ENCODE measurements at regions not wholly inside any gene's neighbourhood (a gene's known extent, or its start where the extent isn't known, plus 50 kb on each side); places are given as distances from the start of the nearest gene placed in this dataset.

DNA sequence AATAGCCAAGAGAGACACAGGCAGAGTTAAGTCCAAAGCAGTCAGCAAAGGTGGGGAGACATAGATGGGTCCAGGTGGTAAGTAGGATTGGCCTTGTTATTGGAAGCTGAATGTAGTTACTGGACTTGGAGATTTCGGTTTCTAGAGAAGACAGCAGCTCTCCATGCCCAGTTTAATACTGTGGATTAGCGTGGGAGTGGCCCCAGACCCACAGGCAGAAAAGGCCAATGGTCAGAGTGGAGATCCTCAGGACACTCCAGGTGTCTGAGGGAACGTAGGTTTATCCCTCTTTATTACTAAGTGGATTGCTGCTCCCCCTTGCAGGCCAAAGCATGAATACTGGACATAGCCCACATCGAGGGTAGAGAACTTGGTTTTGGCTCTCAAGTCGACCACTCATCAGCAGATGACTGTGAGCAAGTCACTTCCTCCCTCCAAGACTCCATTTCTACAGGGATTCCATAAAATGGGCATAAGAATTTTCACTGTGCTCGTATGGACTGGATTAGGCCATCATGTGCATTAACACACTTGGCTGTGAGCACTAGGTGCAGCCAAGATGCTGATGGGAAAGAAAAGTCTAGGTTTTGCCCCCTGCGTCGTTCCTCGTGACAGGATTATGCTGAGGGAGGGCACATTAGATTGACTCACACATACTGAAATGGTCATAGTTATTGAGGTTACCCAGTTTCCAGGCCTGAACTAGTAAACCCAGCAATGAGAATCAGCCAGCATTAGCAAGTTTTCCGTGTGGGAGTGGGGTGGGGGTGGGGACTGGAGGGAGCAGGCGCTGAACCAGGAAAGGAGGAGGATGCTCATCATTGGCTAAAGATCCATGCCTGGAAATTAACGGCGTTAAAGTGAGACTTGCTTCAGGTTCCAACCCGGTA, 225.2 kb upstream of the TPRG1 start:
- 80% methylated on average over 14 of the region's 14 CpGs; no CpG with 5 or more reads in 1 of the 2 experiments for WGBS, 2 experiments (ENCODE audit: extremely low coverage in 1 of 2, insufficient coverage in 1 of 2, insufficient read length in 1 of 2, insufficient replicate concordance in 2 of 2, low coverage in 1 of 2, low lambda C conversion rate in 2 of 2, missing lambda C conversion rate in 1 of 2)
- Histone ChIP-seq H3K36me3 (ENCODE audit: control insufficient read depth in 2 of 4, insufficient read depth in 4 of 4, low read length in 3 of 4) (no peaks in the 10 kb centered on the region), H3K4ac (replicated peaks; ENCODE audit: insufficient read length, low read depth, low read length) (no peak overlapping the region), H2BK20ac (ENCODE audit: low read length) (no peak overlapping the region), H3K79me1 (ENCODE audit: low read depth, low read length) (no peaks in the 10 kb centered on the region), H4K20me1 (replicated peaks in 1 of 2; ENCODE audit: control insufficient read depth in 1 of 2, insufficient read depth in 2 of 2, low read length in 2 of 2) (no peaks in the 10 kb centered on the region), H3K27ac (ENCODE audit: low read depth, low read length) (no peak overlapping the region; the same call in 1 of the 2 replicates), H4K8ac (ENCODE audit: extremely low read depth, insufficient read depth, low read length) (peak overlapping the region; percentile 66; the same call in 1 of the 2 replicates), H2AK5ac (ENCODE audit: low read depth, low read length) (0 out of 2 replicates have a peak overlapping the region, but pooled peaks have one; percentile 17), H2AFZ (ENCODE audit: low read length) (peak overlapping the region; percentile 97), H3K4me1 (replicated peaks in 1 of 4; ENCODE audit: control insufficient read depth in 3 of 4, insufficient read depth in 4 of 4, low read length in 3 of 4) (peaks cover 3 to 12% (median 8%) of the 10 kb centered on the region in 4 experiments; a peak in 6 of 7 replicates), H3K4me2 (ENCODE audit: insufficient read depth in 1 of 2, low read depth in 2 of 2, low read length in 2 of 2) (peak overlapping the region; percentile 94 to 95), H3K9me3 (ENCODE audit: insufficient read depth in 2 of 2, low read depth in 1 of 2, low read length in 1 of 2) (no peaks in the 10 kb centered on the region), H3K56ac (replicated peaks; ENCODE audit: insufficient read length, low read depth, low read length) (no peak overlapping the region), H2BK15ac (ENCODE audit: low read length) (peak overlapping the region; percentile 76), H3K4me3 (ENCODE audit: extremely low read depth in 1 of 4, insufficient read depth in 2 of 4, low read depth in 3 of 4, low read length in 4 of 4) (peak overlapping the region; percentile 49 to 71 (median 66); a peak in 7 of 8 replicates), H3K23me2 (ENCODE audit: low read depth, low read length) (peaks cover 4% of the 10 kb centered on the region), H3K79me2 (ENCODE audit: control insufficient read depth in 1 of 2, insufficient read depth in 2 of 2, low read length in 2 of 2) (no peaks in the 10 kb centered on the region), H2BK120ac (replicated peaks; ENCODE audit: low read depth, low read length) (peak overlapping the region; percentile 73), H3K14ac (ENCODE audit: insufficient read length) (no peak overlapping the region), H3K23ac (ENCODE audit: insufficient read length) (no peak overlapping the region), H3K27me3 (replicated peaks in 1 of 4; ENCODE audit: control insufficient read depth in 3 of 4, extremely low read depth in 1 of 4, insufficient read depth in 3 of 4, low read length in 3 of 4) (peaks cover 0 to 4% (median 1%) of the 10 kb centered on the region in 4 experiments; a peak in 1 of 7 replicates), H3K18ac (ENCODE audit: extremely low read depth, low read length) (peak overlapping the region; percentile 11; the same call in 1 of the 2 replicates), H2BK5ac (ENCODE audit: low read depth, low read length) (0 out of 2 replicates have a peak overlapping the region, but pooled peaks have one; percentile 2), H3K9ac (replicated peaks in 1 of 4; ENCODE audit: extremely low read depth in 1 of 4, low read depth in 3 of 4, low read length in 3 of 4) (no peak overlapping the region), H4K91ac (replicated peaks; ENCODE audit: insufficient read length, low read length) (peak overlapping the region; percentile 12), H4K5ac (ENCODE audit: insufficient read length, low read depth, low read length) (no peak overlapping the region), H2BK12ac (ENCODE audit: low read depth, low read length) (peak overlapping the region; percentile 22; the same call in 1 of the 2 replicates)
- POLR2A ChIA-PET (ENCODE audit: partially characterized antibody): interaction anchor here (1.2 to 2.3 kb wide), 5 partner anchors 9 to 1208 kb away, joined by 3 to 13 read pairs (median 7); partner anchors contain the start of gene BCL6
- no peak for TF ChIP-seq TBP (IDR thresholded peaks at IDR 0.05; ENCODE audit: low read depth, low read length)
- TF ChIP-seq TAF1 (IDR thresholded peaks at IDR 0.05; ENCODE audit: low read depth, low read length): no peak
- TF ChIP-seq FOSL1 (IDR thresholded peaks at IDR 0.05; ENCODE audit: insufficient read depth, low read depth, low read length): no peak
- TF ChIP-seq SP1 (IDR thresholded peaks at IDR 0.05; ENCODE audit: low read depth, low read length): no peak
- CTCF ChIA-PET (ENCODE audit: partially characterized antibody): interaction anchor here (0.5 to 3.9 kb wide), 12 partner anchors 8 to 1206 kb away, joined by 3 to 41 read pairs (median 4); no protein-coding TSS in a partner anchor
- FAIRE-seq (no peak), DNase-seq (ENCODE audit: low read depth in 1 of 2, low spot score in 2 of 2) (no peak)
